GM18511 (cell line): ENCODE measurements at regions not wholly inside any gene's neighbourhood (a gene's known extent, or its start where the extent isn't known, plus 50 kb on each side); places are given as distances from the start of the nearest gene placed in this dataset.
"Not testable (repeated sequence)": the region's sequence is repeated elsewhere in the genome, so short reads cannot be mapped to it uniquely, and the experiment has no call there.

Source experiments
- ATAC-seq: cut with Tn5 transposase; IDR thresholded peaks from one replicate; pipeline ENCODE4 v1.9.1; 2021; ENCODE audit warnings: mild to moderate bottlenecking, moderate library complexity; ENCODE audit not compliant: unreplicated experiment

DNA sequence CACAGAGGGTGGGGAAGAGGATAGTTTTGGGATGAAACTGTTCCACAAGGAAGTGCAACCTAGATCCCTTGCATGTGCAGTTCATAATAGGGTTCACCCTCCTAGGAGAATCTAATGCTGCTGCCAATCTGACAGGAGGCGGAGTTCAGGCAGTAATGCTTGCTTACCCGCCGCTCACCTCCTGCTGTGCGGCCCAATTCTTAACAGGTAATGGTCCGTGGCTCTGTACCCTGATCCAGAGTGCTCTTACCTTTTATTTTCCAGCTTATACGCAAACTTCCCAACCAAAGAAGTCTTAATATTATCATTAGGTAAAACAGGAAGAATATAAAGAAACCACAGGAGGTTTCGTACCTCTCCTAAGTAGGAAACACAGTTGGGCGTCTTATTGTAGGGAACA is 82.7 kb upstream of the CD302 start:
- ATAC-seq = no peak

DNA sequence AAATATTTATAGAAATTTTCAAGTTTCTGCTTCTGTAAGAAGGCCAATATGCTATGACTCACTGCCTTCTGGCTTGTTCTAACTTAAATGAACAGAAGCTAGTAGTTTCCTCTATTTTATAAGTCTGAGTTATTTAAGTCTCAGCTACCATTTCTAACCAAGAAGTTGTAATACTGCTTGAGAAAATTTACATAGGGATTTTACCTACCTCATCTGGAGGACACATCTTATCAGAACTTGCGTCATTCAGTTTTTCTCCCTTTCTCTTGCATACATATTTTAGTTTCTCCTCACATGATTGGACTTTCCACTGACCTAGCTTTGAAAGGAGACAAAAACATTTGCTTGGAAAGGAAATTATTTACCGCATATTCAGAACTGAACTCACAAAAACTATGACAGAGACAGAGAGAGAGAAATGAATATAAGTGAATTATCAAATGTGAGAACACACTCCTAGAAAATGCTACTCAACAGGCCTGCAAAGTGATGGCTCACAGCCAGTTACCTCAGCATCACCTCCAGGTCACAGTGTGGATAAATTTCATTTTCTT is 81.1 kb upstream of the CD302 start:
- ATAC-seq = peak; percentile 86

DNA sequence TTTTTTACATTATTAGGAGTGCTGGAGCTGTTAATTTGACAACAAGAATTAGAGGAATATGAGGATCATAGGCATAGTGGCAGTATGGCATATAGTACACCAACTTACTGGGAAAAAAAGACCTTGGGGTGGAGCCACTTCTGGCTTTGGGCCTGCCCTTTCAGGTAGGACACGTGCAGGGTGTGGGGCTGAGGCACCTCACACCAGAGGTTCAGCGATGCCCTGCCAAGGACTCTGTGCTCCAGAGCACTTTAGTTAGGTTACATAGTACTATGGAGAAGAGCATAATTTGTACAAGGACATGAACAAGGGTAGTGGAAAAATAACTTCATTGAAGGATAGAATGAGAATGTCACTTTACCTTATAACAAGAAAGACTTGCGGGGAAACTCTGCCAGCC is 77.1 kb upstream of the CD302 start:
- ATAC-seq = no peak

DNA sequence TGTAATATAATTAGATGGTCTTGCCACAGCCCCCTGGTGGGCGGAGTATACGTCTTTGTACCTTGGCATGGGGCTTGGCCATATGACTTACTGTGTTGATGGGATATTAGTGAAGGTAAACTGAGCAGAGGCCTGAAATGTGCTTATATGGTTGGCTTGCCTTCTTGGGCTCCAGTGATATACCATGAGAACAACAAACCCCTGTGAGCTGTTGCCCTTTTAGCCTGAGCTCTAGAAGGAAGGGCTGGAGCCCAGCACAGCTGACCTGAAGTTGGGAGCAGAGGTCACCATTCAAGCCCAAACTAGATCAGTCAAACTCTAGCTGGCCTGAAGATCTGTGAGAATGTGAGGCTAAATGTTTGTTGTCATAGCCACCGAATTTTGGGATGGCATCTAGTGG is 75.2 kb upstream of the CD302 start:
- no peak for ATAC-seq

DNA sequence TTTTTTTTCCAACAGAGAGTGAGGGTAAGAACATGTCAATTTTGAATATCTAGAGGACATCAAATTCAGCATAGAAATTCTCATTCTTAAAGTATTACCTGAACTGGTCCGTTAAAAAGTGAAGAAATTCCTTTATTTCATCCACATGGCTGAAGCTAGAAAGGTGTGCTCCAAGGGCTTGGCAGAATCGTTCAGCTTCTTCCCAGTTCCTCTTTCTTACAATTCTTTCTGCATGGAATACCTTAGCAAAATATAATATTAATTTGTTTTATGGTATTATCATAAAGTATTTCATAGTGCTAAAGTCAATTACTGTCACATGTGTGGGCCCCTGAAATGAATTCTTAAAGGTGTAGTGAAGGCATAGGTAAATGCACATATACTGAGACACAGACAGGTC is 74.3 kb upstream of the CD302 start:
- no peak for ATAC-seq

DNA sequence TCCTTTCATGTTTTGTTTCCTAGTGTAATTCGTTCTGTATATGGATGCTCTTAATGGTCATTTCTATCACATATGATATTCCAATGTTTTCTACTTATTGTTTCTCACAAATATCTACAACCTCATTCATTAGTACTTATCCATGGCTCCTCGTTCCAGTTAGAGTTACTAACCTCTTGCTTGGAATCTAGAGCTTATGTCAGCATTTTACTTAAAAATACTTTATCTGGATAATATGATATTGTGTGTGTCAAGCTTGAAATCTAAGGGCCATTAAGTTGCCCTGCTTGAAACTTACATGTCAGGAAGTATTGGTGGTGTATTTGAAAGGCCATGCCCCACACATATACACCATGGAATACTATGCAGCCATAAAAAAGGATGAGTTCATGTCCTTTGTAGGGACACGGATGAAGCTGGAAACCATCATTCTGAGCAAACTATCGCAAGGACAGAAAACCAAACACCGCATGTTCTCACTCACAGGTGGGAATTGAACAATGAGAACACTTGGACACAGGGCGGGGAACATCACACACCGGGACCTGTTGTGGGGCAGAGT is 70.7 kb upstream of the CD302 start:
- not testable (repeated sequence) for ATAC-seq

DNA sequence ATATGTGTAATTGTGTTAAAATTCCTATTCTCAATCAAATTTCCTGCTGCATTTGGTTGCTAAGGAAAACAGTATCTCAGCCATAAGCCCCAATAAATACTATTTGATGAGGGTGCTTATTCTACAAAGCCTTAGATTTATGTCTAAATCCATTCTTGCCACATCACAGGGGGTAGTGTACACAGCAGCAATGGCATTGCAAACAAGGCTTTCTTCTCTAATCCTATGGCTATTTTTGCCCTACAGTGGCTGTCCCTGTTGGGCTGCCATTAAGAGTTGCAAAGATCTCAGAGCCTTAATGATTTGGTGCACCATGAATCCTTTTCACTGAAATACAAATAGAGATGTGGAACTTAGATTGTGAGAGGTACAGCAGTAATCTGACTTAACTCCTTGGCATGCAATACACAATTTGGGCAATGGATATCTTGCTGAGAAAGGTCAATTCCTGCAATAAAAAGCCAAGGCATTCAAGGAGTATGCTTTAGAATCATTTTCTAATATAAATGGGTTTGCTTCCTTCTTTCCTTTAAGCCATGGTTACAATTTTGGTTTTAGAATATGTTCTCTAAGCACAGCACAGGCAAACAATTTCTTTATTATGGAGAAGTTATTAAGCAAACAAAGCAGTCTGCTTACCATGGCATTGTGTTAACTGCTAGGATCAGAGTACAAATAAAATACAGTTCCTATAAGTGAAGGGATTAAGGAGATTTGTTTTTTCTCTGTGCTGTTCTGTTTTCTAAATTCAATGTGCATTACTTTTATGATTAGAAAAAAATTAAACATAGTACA is 69.8 kb upstream of the CD302 start:
- no peak for ATAC-seq

DNA sequence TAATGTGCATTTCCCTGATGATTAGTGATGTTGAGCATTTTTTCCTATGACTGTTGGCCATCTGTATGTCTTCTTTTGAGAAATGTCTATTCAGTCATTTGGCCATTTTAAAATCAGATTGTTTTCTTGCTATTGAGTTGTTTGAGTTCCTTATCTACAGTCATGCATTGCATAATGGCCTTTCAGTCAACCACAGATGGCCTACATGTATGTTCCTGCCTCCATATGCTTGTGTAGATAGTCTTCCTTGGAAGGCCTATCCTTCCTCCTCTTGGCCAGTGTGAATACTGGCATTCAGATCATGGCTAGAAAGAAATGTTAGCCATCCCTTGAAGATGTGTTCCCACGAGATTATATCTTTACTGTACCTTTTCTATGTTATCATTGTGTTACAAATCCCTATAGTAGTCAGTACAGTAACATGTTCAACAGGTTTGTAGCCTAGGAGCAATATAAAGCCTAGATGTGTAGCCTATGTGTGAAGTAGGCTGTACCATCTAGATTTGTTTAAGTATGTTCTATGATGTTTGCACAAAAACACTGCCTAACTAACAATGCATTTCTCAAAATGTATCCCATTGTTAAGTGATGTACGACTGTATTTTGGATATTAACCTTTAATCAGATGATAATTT is 65.6 kb upstream of the CD302 start:
- no peak for ATAC-seq

DNA sequence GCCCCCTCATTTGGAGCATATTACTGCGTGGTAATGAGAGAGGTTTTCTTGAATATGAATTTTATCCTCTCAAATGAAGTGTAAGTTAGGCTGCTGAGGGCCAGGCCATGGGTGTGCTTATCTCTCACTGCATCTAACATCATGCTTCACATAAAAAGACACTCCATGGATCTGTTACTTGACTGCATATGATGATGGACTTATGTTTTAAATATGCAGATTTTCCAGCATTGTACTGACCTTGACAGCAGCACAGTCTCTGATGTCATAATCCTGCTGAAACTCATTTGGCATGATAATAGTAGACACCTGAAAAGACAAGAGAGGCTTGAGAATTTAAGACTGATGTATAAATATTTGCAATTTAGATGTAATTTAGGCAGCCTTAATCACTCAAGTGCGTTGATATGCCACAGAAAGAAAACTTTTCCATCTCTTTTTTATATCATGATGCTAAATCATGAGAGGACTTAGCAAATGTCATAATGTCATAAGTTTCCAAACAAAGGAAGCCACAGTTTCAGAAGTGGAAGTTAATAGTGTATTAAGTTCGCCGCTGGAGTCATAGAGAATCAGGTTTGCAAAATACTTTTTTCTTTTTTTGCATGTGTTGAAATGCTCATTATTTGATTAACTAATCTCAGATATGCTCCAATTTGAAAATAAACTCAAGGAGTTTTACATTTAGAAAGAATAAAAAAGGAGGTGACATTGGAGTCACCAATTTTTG is 62.7 kb upstream of the CD302 start:
- ATAC-seq = no peak

DNA sequence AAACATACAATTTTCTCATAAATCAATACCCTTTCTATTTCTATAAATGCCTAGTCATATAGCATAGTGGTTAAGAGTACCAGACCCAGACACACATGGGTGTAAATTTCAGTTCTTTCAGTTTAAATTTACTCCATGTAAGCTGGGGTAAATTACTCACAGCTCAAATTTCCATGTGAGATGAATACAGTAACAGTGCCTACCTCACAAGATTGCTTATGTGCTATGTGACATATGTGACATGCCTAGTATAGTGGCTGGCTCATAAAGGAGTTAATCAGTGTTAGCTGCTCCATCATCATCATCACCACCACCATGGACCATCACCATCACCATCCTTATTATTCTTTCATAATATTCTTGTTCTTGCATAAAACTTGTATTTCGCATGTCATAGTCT is 61.6 kb upstream of the CD302 start:
- ATAC-seq = no peak

DNA sequence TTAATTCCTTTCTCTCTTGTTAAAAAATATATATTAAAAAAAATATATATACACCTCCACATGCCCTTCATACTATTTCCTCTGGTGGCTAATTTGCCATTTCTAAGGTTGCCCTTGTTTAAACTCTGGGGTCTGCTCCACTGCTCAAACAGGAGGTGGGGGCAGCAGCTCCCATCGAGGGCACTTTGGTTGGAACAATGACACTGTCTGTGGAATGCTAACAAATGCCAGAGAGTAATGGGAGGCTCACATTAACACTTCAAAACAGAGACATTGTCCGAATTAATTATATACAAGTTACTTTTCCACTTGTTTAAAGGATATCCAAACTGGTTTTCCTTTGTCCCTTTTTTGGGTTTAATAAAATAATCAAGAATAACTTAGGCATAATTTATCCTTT is 58.8 kb upstream of the CD302 start:
- no peak for ATAC-seq

DNA sequence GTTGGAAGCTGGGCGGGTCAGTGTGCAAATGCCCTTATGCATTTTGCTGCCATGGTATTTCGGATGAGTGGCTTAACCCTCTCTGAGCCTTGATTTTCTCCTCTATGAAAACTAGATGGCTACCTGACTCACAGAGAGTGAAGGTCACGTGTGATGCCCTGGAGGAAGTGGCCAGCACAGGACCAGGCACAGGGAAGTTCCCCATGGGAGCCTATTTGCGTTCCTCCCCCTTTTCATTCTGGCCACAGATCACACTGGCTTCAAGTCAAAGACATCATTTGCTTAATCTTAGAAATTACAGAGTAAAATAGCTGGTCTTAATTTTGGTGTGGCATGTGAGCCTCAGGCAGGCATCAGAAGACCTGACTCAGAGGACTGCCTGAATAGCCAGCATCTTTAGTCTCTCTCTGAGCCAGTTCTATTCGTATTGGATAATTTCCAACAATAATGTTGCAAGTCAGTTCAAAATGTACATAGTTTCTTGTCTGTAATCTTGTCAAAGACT is 57.6 kb upstream of the CD302 start:
- ATAC-seq = no peak

DNA sequence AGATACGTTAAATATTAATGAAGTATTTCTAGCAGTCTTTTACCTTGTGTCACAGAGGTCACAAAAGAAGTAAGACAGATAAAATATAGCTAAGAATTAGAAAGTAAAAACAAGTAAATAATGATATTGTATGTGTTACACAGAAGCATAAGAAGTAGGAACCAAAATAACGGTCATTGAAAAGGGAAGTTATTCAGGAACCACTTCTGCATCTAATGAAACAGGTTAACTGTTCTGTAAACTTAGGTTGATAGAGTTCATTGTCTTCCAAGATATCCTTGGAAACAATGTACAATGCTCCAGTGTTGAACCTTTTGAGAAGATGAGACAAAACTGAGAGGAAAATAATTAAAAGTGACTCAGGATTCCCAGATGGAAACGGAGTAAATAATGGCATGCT is 57.1 kb upstream of the CD302 start:
- ATAC-seq = no peak

DNA sequence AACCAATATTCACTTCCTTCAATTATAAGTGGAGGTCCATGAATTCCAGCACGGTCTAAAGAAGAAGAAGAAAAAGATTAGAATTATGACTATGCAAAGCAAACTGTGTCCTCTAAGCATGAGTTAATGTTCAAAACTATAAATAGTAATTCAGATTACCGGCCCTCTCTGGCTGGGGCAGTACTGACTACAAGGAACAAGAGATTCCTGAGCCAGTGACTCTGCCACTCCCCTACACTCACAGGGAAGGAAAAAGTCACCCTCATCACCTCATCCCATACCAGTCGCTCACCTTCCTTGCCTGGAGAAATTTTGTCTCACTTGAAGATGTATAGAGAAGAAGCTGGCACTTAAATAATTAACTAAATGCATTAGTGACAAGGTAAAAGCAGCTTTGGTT is 56.5 kb upstream of the CD302 start:
- no peak for ATAC-seq

DNA sequence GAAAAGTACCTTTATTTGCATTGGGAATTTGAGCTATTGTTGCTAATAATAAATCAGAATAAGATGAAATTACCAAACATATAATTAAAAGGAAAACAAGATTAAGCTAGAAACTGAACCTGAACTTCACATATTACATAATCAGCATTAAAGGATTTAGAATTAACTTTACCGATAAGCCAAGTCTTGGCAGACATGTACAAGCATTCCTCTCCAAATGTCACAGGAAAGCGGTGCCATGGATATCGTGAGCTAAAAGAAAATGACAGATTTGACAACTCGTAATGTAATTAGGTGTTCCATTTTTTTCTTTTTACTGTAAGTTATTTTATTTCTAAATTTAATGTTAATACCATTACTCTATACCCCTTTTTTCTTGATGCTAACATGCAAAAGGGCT is 55.1 kb upstream of the CD302 start:
- no peak for ATAC-seq

DNA sequence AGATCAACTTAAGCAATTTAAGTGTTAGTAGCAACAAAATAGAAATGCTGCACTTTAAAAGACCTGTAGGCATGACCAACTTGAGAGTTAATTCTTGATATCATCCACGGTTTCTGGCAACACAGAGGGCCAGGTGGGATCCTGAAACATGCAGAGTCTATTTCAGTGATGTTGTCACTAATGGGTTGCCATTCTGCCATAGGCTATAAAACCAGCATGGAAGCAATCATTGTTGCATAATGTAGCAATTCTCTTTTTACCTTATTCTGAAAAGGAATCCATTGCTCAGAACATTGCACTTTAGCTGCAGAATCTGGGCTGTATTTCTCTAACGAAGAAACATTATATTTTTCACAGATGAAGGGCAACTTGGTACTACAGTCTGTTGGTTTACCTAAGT is 53.9 kb upstream of the CD302 start:
- no peak for ATAC-seq

DNA sequence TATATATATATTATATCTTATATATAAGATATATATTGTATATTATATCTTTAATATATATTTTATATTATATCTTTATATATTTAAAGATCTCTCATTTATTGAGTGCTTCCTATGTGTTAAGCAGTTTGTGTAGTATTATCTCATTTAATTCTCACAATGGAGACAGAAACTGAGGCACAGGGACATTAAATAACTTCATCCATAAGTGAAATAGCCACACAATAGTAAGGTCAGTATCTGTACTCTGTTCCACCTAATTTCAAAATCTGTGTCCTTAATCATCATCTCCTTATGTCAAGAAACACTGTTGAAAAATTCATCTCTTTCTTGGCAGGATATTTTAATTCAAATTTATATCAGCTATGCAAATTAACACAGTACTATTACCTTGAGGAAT is 52.8 kb upstream of the CD302 start:
- no peak for ATAC-seq

DNA sequence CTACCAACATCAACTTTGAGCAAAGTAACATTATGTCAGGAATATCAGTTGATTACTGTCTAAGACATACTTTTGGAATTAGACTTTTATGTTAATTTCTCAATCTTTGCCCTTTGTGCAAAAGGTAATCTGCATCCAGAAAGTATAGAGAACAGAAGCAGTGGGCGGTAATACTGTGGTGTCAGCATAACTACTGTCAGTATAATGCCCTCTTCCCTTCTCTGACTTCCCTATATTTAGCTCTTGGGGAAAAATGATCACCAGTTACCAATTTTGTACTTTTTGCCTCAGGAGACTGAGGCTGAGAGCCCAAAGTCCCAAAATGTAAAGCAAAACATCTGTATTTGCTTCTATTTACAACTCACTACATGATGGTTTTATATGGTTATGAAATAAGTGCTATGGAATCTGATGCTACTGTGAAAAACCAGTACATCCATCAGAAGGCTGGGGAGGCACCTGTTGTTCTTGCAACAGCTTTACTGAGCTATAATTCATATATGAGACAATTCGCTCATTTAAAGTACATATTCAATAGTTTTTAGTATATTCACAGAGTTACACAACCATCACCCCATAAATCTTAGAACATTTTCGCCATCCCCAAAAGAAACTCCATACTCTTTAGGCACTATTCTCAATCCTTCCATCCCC is 51.3 kb upstream of the CD302 start:
- no peak for ATAC-seq
